ENCODE measurements at regions not wholly inside any gene's neighbourhood (a gene's known extent, or its start where the extent isn't known, plus 50 kb on each side); places are given as distances from the start of the nearest gene placed in this dataset.

DNA sequence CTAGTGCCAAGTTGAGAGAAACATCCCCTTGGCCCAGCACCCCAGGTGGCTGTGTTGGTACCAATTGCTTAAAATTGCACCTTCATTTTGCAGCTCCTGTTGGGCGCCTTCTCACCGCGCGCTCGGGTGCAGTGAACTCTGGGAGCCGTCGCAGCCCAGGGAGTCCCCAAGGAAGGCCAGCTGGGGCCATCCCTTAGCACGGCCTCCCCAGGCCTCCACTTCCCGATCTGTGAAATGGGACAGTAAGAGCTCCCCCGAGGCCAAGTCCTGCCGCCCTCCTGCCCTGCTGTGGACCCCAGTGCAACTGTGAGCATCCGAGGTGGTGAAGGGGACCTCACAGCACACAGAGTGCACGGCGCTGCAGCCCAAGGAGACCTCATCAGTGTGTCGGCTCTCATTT is 1234.1 kb downstream of the BRD1 start:
- DNase-seq (ENCODE audit: low spot score) = no peak

DNA sequence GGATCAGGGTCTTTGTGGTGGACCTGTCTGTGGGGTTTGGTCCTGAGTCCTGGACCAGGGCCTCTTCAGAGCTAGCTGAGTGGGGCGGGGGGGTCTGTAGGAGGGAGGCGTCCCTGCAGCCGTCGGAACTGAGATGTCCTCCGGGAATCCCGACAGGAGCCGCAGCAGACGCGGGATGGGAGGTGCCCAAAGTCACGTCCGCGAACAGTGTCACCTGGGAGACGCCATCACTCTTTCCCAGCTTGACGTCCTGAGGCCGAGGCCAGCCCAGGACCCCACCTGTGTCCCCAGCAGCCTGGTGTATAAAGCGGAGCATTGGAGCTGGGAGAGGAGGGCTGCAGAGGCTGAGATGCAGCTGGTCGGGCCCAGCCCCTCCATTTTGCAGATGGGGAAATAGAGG is 1234.7 kb downstream of the BRD1 start:
- no peak for DNase-seq (ENCODE audit: low spot score)

DNA sequence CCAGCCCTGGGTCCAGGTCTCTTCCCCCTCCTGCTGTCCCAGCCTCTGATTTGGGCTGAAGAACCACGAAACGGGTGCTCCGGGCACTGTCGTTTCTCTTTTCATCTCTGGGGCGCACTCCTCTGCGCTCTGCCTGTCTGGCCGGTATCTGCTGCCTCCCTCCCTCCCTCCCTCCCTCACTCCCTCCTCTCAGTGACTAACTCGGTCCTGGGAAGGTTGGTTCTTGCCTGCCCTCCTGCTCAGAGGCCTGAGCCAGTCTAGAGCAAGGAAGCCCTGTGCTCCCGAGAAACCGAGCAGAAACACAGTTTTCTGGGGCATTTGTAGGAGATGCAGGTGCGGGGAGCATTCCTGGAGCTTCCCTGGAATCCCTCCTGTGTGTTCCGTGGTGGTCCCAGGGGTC is 1235.2 kb downstream of the BRD1 start:
- DNase-seq (ENCODE audit: low spot score) = no peak

DNA sequence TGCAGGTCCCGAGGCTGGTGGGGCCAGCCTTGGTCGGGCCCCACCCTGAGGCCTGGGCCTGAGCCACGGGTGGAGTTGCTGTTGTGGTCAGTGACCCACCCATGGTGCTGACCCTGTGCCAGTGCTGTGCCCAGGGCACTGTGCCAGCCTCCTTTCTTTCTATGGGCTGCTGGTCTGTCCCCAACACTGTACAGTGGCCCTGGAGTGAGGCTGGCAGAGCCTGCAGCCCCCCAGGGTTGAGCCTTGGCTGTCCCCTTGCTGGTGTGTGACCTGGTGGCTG is 1235.7 kb downstream of the BRD1 start:
- no peak for DNase-seq (ENCODE audit: low spot score)

DNA sequence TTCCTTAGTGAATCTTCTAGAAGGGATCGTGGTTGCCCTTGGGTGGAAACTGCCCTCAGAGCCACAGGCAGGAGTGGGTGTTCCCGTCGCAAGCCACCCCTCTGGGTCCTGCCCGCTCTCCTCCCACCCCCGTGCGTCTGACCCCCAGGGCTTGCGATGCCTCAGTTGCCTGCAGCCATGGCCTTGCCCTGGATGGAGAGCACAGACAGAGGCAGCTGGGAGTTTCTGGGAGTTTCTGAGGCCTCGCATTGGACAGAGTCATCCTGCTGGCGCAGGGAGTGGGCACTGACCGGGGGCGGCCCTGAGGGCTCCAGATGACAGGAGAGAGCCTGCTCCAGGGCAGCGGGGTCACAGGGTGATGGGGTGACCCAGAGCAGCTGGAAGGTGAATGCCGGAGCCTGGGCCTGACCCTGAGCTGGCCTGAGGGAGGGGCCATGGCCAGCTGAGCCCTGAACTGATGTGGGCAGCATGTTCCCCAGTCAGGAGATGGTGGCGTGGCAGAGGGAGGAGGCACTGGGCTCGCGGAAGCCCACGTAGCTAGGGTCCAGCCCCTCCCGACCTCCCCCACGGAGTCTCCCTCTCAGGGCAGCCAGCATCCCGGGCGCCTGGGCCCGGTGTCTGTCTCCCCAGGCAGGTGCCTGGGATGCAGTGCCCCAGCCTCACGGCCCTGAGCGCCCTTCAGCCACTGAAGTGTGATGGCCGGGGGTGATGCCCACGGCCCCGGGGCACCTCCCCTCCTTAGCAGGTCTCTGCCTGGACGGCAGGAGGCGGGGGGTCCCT is 1236.2 kb downstream of the BRD1 start:
- no peak for DNase-seq (ENCODE audit: low spot score)

DNA sequence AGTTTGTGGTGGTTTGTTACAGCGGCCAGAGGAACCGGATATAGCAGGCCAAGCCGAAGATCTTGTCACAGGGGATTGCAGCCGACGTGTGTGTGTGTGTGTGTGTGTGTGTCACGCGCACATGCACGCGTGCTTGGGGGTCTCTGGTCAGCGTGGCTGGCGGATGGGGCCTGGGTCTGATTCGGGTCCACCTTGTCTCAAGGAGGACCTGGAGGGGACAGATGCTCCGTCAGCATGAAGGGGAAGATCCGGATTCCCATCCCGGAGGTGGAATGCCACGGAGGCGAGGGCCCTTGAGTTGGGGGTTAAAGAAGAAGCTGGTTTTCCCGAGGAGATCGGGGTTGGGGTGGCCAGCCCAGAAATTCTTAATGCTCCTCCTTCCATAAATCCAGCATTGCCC is 1237.8 kb downstream of the BRD1 start:
- no peak for DNase-seq (ENCODE audit: low spot score)

DNA sequence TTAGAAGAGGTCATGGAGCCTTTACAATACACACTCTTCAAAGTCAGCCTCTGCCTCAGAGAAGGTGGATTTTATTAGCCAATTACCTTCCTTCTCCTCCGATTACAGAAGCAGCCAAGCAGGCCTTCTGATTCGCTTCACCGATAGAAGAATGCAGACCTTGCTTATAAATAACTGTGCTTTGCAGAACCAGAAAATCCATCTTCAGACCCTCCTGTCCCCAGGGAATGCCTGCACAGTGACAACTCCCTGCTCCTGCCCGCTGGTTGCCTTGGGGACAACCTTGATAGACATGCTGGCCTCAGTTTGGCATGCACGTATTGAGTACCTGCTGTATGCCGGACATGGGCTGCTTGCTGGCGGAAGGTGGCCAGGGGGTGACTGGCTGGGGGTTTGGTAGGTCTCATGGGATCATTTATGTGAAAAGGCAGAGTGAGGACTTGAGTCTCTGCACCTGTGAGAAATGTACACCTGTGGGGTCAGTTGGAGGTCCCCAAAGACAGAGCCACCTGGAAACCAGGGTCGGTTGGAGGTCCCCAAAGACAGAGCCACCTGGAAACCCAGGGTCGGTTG is 1238.7 kb downstream of the BRD1 start:
- DNase-seq (ENCODE audit: low spot score) = no peak

DNA sequence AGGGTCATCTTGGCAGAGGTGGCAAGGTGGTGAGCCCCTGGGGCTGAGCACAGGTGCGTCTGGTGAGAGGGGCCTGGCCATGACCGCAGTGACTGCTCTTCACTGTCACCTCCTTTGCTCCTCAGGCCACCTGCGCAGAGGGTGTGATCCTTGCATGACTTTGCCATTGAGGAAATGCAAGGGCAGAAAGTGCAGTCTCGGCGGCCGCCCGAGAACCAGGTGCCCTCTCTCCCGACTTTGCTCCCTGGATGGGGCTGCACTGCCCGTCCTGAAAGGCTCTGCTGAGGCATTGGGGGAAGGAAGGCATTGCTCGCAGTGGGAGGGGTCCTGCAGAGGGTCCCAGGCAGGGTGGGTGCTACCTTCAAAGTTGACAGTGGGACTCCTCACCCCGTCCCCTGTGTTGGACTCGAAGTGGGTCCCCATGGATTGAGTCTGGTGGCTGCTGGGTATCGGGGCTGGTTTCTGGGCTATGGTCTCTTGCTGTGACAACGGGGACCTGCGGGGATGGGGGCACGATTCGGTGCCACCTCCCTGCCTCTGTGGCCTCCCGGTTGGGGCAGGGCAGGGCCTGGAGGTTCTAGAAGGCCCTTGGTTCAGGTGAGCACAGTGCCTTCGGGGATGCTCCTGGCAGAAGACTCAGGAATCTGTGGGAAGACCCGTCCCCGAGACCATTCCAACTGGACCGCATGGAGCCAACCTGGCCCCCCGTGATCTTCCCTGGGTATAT is 1239.4 kb downstream of the BRD1 start:
- DNase-seq (ENCODE audit: low spot score) = no peak

DNA sequence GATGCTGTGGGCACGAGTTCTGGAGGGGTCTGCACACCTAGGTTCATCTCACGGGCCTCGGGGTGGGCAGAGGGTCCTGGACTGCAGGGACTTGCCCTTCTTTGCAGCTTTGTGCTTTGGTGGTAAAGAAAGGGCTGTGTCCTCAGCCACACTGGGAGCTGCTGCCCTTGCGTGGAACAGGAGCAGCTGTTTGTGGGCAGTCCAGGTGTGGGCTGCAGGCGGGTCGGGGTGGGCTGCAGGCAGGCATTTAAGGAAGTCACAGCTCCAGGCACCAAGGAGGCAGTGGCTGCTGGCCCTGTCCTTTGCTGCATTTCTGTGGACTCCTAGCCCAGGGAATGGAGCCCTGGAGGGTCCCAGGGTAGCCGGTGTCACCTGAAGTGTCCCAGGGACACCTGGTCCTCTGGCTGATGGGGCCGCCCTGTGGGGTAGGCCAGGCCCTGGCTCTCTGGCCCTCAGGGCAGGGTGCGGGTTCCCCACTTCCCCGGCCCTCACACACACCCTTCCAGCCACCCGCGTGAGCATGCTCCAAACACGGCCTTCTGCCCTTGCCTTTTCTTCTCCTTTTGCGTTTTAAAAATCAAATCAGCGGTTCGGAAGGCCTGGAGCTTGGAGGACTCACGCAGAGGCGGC is 1240.3 kb downstream of the BRD1 start:
- DNase-seq (ENCODE audit: low spot score) = no peak

DNA sequence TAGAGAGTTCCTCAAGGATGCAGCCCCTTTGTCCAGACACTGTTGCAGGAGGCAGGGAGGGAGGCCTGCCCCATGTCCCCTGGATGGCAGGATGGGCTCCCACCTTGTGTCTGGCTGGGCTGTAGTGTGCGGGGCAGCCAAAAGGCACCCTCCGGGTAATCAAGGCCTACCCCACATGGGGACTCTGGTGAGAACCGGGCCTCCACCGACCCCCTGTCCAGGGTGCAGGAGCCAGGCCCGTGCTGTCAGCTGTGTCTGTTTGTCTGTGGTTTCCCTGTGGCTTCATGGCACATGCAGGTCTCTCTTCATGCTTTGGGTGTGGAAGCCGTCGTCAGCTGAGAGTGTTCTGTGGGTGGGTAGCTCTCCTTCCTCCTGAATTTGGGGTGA is 1240.9 kb downstream of the BRD1 start:
- no peak for DNase-seq (ENCODE audit: low spot score)

DNA sequence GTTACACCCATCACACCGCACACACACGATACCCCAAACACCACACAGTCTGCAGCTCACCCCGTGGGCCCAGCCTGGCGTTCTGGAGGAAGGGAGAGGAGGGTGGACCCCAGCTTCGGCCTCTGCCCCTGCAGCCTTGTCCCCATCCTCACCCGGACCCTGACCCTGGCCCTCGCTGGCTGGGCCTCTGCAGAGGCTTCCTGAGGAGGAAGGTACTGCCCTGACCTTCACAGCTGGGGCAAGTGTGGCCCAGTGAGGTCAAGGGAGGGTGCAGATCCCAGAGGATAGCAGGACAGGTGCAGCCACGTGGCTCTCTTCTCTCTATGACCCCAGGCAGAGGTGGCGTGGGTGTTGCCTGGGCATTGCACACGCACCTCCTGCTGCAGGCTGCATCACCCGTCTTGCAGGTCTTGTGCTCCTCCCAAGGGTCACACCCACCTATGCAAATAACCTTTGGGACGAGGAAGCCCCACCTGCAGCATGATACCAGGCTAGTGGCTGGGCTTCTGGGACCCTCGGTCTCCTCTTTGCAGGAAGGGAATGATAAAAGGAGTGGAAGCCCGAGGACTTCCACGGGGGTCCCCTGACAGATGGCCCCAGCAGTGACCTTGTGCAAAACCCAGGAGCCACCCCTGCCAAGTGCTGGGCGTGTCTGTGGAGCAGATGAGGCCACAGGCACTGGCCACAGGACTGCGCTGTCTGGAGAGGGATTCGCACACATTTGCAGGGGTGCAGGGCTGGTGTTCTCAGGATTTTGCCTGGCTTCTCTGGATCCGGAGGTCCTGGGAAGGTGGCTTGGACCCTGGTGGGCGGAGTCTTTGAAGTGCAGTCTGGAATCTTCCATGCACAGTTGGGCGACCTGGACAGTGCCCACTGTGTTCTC is 1241.5 kb downstream of the BRD1 start:
- no peak for DNase-seq (ENCODE audit: low spot score)

DNA sequence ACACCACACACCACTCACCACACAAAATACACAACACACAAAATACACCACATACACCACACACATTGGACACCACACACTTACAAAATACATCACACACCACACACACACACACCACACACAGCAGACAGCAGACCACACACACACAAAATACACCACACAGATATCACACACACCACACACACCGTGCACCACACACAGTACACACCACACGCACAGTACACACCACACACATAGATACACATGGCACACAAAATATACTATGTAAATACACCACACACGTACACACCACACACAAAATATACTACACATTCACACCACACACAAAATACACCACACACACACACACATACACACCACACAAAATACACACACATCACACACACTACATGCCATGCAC is 1243.5 kb downstream of the BRD1 start:
- DNase-seq (ENCODE audit: low spot score) = no peak

DNA sequence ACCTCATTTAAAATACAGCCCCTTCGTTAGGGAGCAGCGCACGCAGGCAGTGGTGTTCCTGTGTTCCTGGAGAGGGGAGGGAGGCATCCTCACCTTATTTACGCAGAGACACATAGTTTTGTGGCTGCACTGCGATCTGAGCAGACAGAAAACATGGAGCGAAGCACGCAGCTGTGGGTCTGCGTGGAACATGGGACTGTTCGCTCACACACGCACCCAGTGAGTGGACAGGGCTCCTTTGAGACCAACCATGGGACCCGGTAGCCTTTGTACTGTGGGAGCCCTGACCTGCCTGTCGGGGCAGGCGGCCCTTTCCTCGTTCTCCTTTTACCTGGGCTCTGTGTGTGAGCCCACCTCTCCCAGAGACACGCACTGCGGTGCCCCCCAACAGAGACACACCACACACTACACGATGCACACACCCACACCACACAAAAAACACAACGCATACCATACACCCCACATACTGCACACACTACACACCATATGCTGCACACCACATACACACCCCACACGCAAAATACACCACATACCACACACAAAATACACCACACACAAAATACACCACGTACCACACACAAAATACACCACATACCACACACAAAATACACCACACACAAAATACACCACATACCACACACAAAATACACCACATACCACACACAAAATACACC is 1245.7 kb downstream of the BRD1 start:
- no peak for DNase-seq (ENCODE audit: low spot score)

DNA sequence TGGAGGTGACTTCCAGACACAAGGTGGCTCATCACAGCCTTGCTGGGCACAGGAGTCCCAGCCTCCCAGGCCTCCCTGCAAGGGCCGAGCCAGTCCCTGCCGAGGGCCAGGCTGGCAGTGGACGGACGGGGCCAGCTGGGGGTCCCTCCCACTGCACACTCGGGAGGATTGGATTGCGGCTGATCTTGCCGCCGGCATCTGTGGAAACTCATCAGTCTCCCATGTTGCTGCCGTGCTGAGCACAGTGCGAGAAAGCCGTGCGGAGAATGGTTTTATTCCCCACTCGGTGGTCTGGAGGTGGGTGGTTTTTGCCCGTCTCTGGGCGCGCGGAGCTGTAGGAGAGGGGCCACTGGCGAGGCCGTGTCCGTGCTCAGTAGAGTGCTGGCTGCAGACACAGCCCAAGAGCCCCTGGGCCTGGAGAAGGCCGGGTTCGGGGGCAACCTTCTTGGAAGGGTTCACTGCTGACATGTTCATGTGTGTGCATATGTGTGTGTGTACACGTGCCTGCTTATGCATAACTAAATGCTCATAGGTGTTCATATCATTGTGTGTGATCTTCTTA is 1246.4 kb downstream of the BRD1 start:
- no peak for DNase-seq (ENCODE audit: low spot score)

DNA sequence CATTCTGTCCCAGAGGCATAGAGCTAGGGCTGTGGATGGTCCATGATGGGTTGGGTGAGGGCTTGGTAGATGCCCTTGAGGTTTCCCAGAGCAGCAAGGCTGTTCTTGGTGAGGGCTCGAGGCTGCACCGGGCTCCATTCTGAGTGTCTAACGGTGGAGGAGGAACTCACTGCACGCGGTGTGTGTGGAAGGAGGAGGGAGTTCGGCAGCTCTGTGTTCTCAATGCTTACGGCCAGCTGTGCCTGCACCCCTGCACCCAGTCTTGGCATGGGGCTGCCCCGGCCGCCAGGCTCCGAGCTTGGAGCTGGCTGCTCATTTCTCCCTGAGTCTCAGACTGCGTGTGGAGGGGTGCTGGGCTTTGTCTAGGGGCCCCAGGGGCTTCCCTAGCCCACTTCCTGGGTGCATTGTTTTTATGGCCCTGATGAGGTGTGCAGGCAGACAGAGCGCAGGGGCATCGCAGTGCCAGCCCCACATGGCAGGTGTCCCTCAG is 1247.1 kb downstream of the BRD1 start:
- no peak for DNase-seq (ENCODE audit: low spot score)

DNA sequence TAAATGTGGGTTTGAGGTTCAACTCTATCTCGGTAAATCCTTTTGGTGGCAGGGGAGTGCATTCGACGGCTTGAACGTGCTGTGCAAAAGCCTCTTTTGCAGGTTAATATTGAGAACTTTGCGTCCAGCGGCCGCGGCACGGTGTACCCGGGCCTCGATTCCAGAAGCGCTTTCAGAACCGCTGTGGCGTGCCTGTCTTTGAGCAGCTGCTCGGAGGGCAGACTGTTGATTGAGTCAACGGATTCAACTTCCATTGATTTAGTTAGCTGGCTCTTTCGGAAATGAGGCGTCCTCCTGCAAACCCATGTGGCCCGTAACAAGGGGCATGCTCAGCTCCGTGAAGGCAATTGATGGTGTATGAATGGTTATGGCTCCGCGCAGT is 1247.8 kb downstream of the BRD1 start:
- DNase-seq (ENCODE audit: low spot score) = no peak

DNA sequence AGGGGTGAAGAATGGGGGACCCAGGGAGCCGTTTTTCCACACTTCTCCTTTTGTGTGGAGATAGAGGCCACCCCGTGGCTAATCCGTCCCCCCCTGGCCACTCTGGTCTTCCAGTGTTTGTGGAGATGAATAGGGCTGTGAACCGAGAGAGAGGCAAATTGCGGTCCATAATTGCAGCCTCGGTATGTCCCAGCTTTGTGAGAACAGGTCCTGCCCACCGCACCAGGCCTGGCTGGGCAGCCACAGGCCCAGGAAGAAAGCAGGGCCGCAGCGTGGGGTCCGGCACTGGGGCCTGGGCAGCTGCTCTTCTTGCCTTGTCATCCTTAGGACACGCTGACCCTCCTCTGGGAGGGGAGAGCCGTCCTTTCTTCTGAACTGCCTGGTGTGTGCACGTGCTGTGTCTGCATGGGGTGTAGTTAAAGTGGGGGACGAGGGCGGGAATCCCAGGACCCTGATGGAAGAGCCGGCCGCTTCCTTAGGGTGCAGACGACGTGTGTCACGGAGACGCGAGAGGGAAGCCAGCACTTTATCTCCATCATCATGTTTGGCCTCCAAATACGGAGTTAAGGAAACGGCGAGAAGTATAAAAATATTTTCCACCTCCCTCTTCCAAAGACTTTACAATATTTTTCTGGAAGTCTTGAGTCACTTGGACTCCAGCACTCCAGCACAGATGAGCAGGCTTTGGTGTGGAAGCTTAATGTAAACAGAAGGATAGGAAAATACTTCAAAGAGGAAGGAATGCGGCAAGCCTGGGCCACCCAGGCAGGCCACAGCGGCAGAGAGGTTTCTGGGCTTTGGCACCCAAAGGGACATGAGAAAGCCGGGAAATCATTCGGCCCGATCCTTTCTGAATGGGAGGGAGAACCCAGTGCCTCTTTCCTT is 1248.4 kb downstream of the BRD1 start:
- no peak for DNase-seq (ENCODE audit: low spot score)

DNA sequence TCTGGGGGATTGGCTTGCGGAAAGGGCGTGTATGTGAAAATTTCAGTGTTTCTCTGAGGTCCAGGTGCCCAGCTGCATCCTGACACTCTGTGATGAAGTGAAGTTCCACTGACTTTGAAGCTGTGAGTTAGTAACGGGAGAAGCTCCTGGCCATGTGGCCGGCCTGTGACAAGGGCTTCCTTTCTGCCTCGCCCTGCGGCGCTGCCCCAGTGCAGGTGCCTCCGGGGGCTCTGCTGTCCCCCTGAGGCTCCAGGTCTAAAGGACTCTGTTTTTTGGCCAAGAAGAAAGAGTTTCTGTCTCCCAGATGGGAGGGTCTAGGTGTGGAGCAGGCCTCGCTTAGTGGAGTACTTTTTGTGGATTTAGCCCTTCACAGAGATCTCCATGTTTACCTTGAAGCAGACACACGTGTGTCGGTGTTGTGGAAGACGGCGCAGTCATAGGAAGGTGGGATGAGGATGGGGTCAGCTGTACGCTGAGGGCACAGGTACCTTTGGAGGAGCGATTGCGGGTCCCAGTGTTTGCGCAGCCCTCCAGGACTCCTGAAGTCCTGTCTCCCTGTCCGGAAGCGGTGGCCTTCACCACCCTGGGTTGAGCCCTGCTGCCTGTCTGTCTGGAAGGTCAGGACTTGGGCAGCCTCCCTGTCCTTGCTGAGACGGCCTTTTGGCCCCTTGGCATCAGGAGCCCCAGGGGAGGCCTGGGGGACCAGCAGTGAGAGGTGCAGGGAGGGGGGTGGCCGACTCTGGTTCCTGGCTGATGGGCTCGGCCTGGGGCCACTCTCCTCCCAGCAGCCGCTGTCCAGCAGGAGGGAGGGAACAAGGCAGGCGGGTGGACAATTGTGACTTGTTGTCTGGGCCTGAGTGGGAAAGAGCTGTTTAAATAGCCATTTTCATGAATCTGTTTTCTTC is 1249.3 kb downstream of the BRD1 start:
- no peak for DNase-seq (ENCODE audit: low spot score)

DNA sequence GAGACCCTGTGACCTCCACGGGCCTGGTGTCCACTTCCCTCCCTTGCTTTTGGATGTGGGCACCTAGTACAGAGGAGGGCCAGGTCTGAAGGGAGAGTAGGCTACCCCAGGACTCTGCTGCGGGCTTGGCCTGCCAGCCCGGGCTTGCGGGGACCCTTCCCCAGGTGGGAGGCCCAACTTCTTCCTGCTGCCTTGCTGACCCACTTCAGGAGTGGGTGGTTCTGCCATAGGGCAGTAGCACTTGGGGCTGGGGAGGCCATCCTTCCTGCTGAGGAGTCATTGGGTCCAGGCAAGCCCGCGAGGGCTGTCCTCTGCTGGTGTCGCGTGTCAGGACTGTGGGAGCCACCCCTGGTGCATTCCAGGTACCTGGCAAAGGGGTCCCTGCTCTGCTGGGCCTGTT is 1250.0 kb downstream of the BRD1 start:
- no peak for DNase-seq (ENCODE audit: low spot score)

Measured in HT-29 (cell line).